ENCODE measurements at regions not wholly inside any gene's neighbourhood (a gene's known extent, or its start where the extent isn't known, plus 50 kb on each side); places are given as distances from the start of the nearest gene placed in this dataset.
"Not testable (repeated sequence)": the region's sequence is repeated elsewhere in the genome, so short reads cannot be mapped to it uniquely, and the experiment has no call there.

GRCh38 chr12:63040526-63041220 lies 105.7 kb upstream of the PPM1H start:
- no peak for DNase-seq (ENCODE audit: low spot score)

GRCh38 chr12:63038713-63039100 lies 103.8 kb upstream of the PPM1H start:
- DNase-seq (ENCODE audit: low spot score) = no peak

GRCh38 chr12:63037746-63038712 lies 103.1 kb upstream of the PPM1H start:
- no peak for DNase-seq (ENCODE audit: low spot score)

GRCh38 chr12:63036974-63037335 lies 102.0 kb upstream of the PPM1H start:
- no peak for DNase-seq (ENCODE audit: low spot score)

- no peak for DNase-seq (ENCODE audit: low spot score)
Measured at GRCh38 chr12:63036216-63036973, 101.4 kb upstream of the PPM1H start.

GRCh38 chr12:63034601-63035000 lies 99.7 kb upstream of the PPM1H start:
- DNase-seq (ENCODE audit: low spot score) = no peak

- DNase-seq (ENCODE audit: low spot score) = no peak
Measured at GRCh38 chr12:63029676-63030075, 94.7 kb upstream of the PPM1H start.

GRCh38 chr12:63028951-63029350 lies 94.0 kb upstream of the PPM1H start:
- no peak for DNase-seq (ENCODE audit: low spot score)

- DNase-seq (ENCODE audit: low spot score) = no peak
Measured at GRCh38 chr12:63025116-63025515, 90.2 kb upstream of the PPM1H start.

- DNase-seq (ENCODE audit: low spot score) = no peak
Measured at GRCh38 chr12:63023926-63024325, 89.0 kb upstream of the PPM1H start.

- DNase-seq (ENCODE audit: low spot score) = no peak
Measured at GRCh38 chr12:63021116-63021515, 86.2 kb upstream of the PPM1H start.

GRCh38 chr12:63020269-63020668 lies 85.3 kb upstream of the PPM1H start:
- no peak for DNase-seq (ENCODE audit: low spot score)

- DNase-seq (ENCODE audit: low spot score) = no peak
Measured at GRCh38 chr12:63018273-63018672, 83.3 kb upstream of the PPM1H start.

GRCh38 chr12:63013302-63013701 lies 78.4 kb upstream of the PPM1H start:
- no peak for DNase-seq (ENCODE audit: low spot score)

GRCh38 chr12:63010698-63011097 lies 75.7 kb upstream of the PPM1H start:
- DNase-seq (ENCODE audit: low spot score) = no peak

- no peak for DNase-seq (ENCODE audit: low spot score)
Measured at GRCh38 chr12:63008372-63008771, 73.4 kb upstream of the PPM1H start.

GRCh38 chr12:63007726-63008125 lies 72.8 kb upstream of the PPM1H start:
- DNase-seq (ENCODE audit: low spot score) = no peak

GRCh38 chr12:63006536-63006935 lies 71.6 kb upstream of the PPM1H start:
- DNase-seq (ENCODE audit: low spot score) = no peak

- no peak for DNase-seq (ENCODE audit: low spot score)
Measured at GRCh38 chr12:63005382-63005781, 70.4 kb upstream of the PPM1H start.

GRCh38 chr12:63003223-63003819 lies 68.4 kb upstream of the PPM1H start:
- no peak for DNase-seq (ENCODE audit: low spot score)

GRCh38 chr12:63002059-63002458 lies 67.1 kb upstream of the PPM1H start:
- DNase-seq (ENCODE audit: low spot score) = not testable (repeated sequence)

- DNase-seq (ENCODE audit: low spot score) = no peak
Measured at GRCh38 chr12:62998454-62998853, 63.5 kb upstream of the PPM1H start.
